Ishikawa (cell line): ENCODE measurements at regions not wholly inside any gene's neighbourhood (a gene's known extent, or its start where the extent isn't known, plus 50 kb on each side); places are given as distances from the start of the nearest gene placed in this dataset.

Experiments used
- CEBPB ChIP-seq: IDR thresholded peaks from 2 replicates; pipeline ENCODE4 v1.6.1; 2012
- CREB1 ChIP-seq: IDR thresholded peaks from 2 replicates; pipeline ENCODE4 v1.6.1; 2012; ENCODE audit warnings: low read depth
- EGR1 ChIP-seq: IDR thresholded peaks from 2 replicates; pipeline ENCODE4 v1.6.1; 2012
- EP300 ChIP-seq: IDR thresholded peaks from 2 replicates; pipeline ENCODE4 v1.6.1; 2012; ENCODE audit warnings: borderline replicate concordance
- FOXM1 ChIP-seq: IDR thresholded peaks from 2 replicates; pipeline ENCODE4 v1.6.1; 2012; ENCODE audit warnings: low read depth, borderline replicate concordance
- NFIC ChIP-seq: IDR thresholded peaks from 2 replicates; pipeline ENCODE4 v1.6.1; 2012
- RAD21 ChIP-seq: IDR thresholded peaks from 2 replicates; pipeline ENCODE4 v1.6.1; 2012; ENCODE audit warnings: low read depth
- REST ChIP-seq: IDR thresholded peaks from 2 replicates; pipeline ENCODE4 v1.6.1; 2012; ENCODE audit warnings: low read depth, mild to moderate bottlenecking
- TAF1 ChIP-seq: IDR thresholded peaks from 2 replicates; pipeline ENCODE4 v1.6.1; 2012; ENCODE audit warnings: low read depth, mild to moderate bottlenecking
- TCF12 ChIP-seq: IDR thresholded peaks from 2 replicates; pipeline ENCODE4 v1.6.1; 2012; ENCODE audit warnings: low read depth
- USF1 ChIP-seq: IDR thresholded peaks from 2 replicates; pipeline ENCODE4 v1.6.1; 2012
- YY1 ChIP-seq: IDR thresholded peaks from 2 replicates; pipeline ENCODE4 v1.6.1; 2012; ENCODE audit warnings: low read depth
- ZBTB7A ChIP-seq: IDR thresholded peaks from 2 replicates; pipeline ENCODE4 v1.6.1; 2012; ENCODE audit warnings: low read depth
- TF ChIP-seq, protein P1 (sequence below): IDR thresholded peaks from 2 replicates; pipeline ENCODE4 v1.6.1; 2012

GRCh38 chr4:127219232-127219631, 413.5 kb upstream of the INTU start:
- no peak for TF ChIP-seq CEBPB
- TF ChIP-seq REST, result no peak
- TF ChIP-seq TCF12, result no peak
- TF ChIP-seq USF1, result no peak
- no peak for TF ChIP-seq EP300
- no peak for TF ChIP-seq YY1
- TF ChIP-seq RAD21, result no peak
- TF ChIP-seq, protein P1, sequence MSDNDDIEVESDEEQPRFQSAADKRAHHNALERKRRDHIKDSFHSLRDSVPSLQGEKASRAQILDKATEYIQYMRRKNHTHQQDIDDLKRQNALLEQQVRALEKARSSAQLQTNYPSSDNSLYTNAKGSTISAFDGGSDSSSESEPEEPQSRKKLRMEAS, result no peak
- TF ChIP-seq CREB1, result no peak
- no peak for TF ChIP-seq NFIC
- TF ChIP-seq ZBTB7A, result no peak
- no peak for TF ChIP-seq FOXM1
- TF ChIP-seq EGR1, result no peak
- no peak for TF ChIP-seq TAF1
